HepG2 (cell line): ENCODE measurements at regions not wholly inside any gene's neighbourhood (a gene's known extent, or its start where the extent isn't known, plus 50 kb on each side); places are given as distances from the start of the nearest gene placed in this dataset.
A peak's percentile ranks its signal among the peaks of the same experiment; 100 is the strongest.

Experiments
- ATAC-seq: fragments of 200-7000 bp; cut with Tn5 transposase; 3 replicates; pipeline ENCODE4 v1.9.1; 2020; ENCODE audit warnings: mild to moderate bottlenecking, moderate library complexity
- BruUV-seq: library from RNA; stranded (reverse); fragments of 400-500 nt; replicated peaks from 2 replicates; lab custom pipeline; 2021; lab: Mats Ljungman, UMichigan
- CTCF ChIA-PET: fragments of 300-600 bp; formaldehyde crosslinking; extraction: SDS; loops from one replicate; lab custom pipeline; 2021; ENCODE audit warnings: low total read pairs, inconsistent platforms, low intra/inter-chr PET ratio; lab: Yijun Ruan, JAX
- POLR2A ChIA-PET: fragments of 350-600 bp; sonication (Branson Sonifier 250); formaldehyde crosslinking; loops from one replicate; lab custom pipeline; 2020; ENCODE audit warnings: antibody characterized with exemption, inconsistent platforms; lab: Yijun Ruan, JAX
- DNase-seq: peaks from one replicate; pipeline ENCODE4 v3.0.0-alpha.2; 2015; ENCODE audit warnings: low spot score
- FAIRE-seq: peaks from 3 replicates; lab custom pipeline; 2011; peaks lifted over from hg19 to GRCh38; lab: Jason Lieb, UNC
- H2AFZ ChIP-seq: one replicate; pipeline ENCODE4 v1.6.1; 2011; ENCODE audit warnings: low read length, inconsistent platforms
- H3K27ac ChIP-seq: fragments of 300-600 bp; 3 replicates; pipeline ENCODE4 v1.8.0; 2011; ENCODE audit warnings: mixed run types, mild to moderate bottlenecking, mixed read lengths, low read length, inconsistent platforms; ENCODE audit not compliant: insufficient read depth; ENCODE audit errors: extremely low read length
- H3K27me3 ChIP-seq, 2 experiments: fragments of 200-600 bp in 1 of 2; 2 replicates in 1 of 2; 3 replicates in 1 of 2; pipeline versions ENCODE4 v1.6.0 to v1.8.0; 2011; ENCODE audit warnings: low read length in 2 of 2, mild to moderate bottlenecking in 2 of 2, moderate library complexity in 2 of 2, inconsistent platforms in 1 of 2; ENCODE audit not compliant: insufficient read depth in 2 of 2, control insufficient read depth in 1 of 2
- H3K36me3 ChIP-seq, 2 experiments: fragments of 200-600 bp in 1 of 2; replicated peaks in 1 of 2; 2 replicates in 1 of 2; 3 replicates in 1 of 2; pipeline versions ENCODE4 v1.5.1 to v1.8.0; 2011; ENCODE audit warnings: low read length in 2 of 2, inconsistent platforms in 1 of 2; ENCODE audit not compliant: insufficient read depth in 2 of 2, control insufficient read depth in 1 of 2
- H3K4me1 ChIP-seq: 2 replicates; pipeline ENCODE4 v1.5.1; 2012; ENCODE audit warnings: low read length, inconsistent platforms; ENCODE audit not compliant: insufficient read depth
- H3K4me2 ChIP-seq: 2 replicates; pipeline ENCODE4 v1.6.0; 2011; ENCODE audit warnings: low read depth, low read length, inconsistent platforms
- H3K4me3 ChIP-seq, 3 experiments: fragments of 200-600 bp in 1 of 3; sonication (generic), shearing (Covaris generic) in 1 of 3; replicated peaks in 1 of 3; 2 replicates each; pipeline ENCODE4 v1.5.1; 2011 to 2016; ENCODE audit warnings: low read length in 3 of 3, inconsistent platforms in 2 of 3, low read depth in 2 of 3, mild to moderate bottlenecking in 2 of 3, control low read depth in 1 of 3, mixed read lengths in 1 of 3; ENCODE audit not compliant: insufficient read depth in 1 of 3
- H3K79me2 ChIP-seq: one replicate; pipeline ENCODE4 v1.6.1; 2011; ENCODE audit warnings: low read length, inconsistent platforms; ENCODE audit not compliant: insufficient read depth
- H3K9ac ChIP-seq: 2 replicates; pipeline ENCODE4 v1.6.0; 2011; ENCODE audit warnings: mild to moderate bottlenecking, low read depth, low read length, inconsistent platforms; ENCODE audit not compliant: insufficient read depth
- H3K9me3 ChIP-seq: 2 replicates; pipeline ENCODE4 v1.5.1; 2012; ENCODE audit warnings: mild to moderate bottlenecking, low read length
- H4K20me1 ChIP-seq: 2 replicates; pipeline ENCODE4 v1.6.0; 2011; ENCODE audit warnings: inconsistent platforms, mild to moderate bottlenecking, low read length, moderate library complexity; ENCODE audit not compliant: insufficient read depth
- HMGXB3 ChIP-seq: sonication (generic); formaldehyde crosslinking; IDR thresholded peaks from 2 replicates; pipeline ENCODE4 v1.4.0; 2020; ENCODE audit warnings: missing genetic modification reagents, borderline replicate concordance
- RBFOX2 ChIP-seq: fragments of 200-400 bp; formaldehyde crosslinking; IDR thresholded peaks from 2 replicates; pipeline ENCODE4 v1.6.1; 2017; ENCODE audit warnings: low read depth, mild to moderate bottlenecking, low read length
- ZNF235 ChIP-seq: sonication (generic); formaldehyde crosslinking; IDR thresholded peaks from 2 replicates; pipeline ENCODE4 v1.8.1; 2023; ENCODE audit warnings: mild to moderate bottlenecking, missing genetic modification reagents, borderline replicate concordance
- ZNF317 ChIP-seq: sonication (generic); formaldehyde crosslinking; IDR thresholded peaks from 2 replicates; pipeline ENCODE4 v1.5.0; 2020; ENCODE audit warnings: mild to moderate bottlenecking, missing genetic modification reagents
- ZNF704 ChIP-seq: sonication (generic); formaldehyde crosslinking; IDR thresholded peaks from 2 replicates; pipeline ENCODE4 v1.8.1; 2023; ENCODE audit warnings: mild to moderate bottlenecking, inconsistent platforms, moderate library complexity, missing genetic modification reagents, borderline replicate concordance
- WGBS: methylation state at CpG from one replicate; pipeline ENCODE4 v1.1.6; 2017; ENCODE audit warnings: low lambda C conversion rate; 5-methylcytosine and 5-hydroxymethylcytosine counted together
- in situ Hi-C: cut with HindIII; loops from 2 replicates; pipeline ENCODE4 v1.10.0; 2017; ENCODE audit warnings: low pct_unique_long_range_greater_than_20kb; ENCODE audit not compliant: extremely low pct_ligation_motif_present
- intact Hi-C: fragments of 100-400 bp; cut with micrococcal nuclease; formaldehyde crosslinking; loops from one replicate; pipeline ENCODE4 v1.10.0; 2022; ENCODE audit not compliant: unreplicated experiment

- H3K27me3 ChIP-seq = peaks cover 0 to 2% of the 10 kb centered on the region in 2 experiments; a peak in 1 of 5 replicates
Observed at GRCh38 chr12:115857160-115857920, 420.2 kb downstream of the MED13L start.

More at GRCh38 chr12:115857160-115857920, 420.2 kb downstream of the MED13L start:
- intact Hi-C loops (no loop called here), in situ Hi-C loops (no loop called here)
- Histone ChIP-seq H3K36me3 (no peaks in the 10 kb centered on the region), H4K20me1 (no peaks in the 10 kb centered on the region), H3K9me3 (no peaks in the 10 kb centered on the region), H3K27ac (no peak overlapping the region), H3K9ac (no peak overlapping the region), H2AFZ (no peak overlapping the region), H3K4me2 (no peak overlapping the region), H3K79me2 (no peaks in the 10 kb centered on the region), H3K4me1 (no peaks in the 10 kb centered on the region), H3K4me3 (no peak overlapping the region)
- ATAC-seq (peak; percentile 63), DNase-seq (no peak), FAIRE-seq (no peak)
- no TSS peak for BruUV-seq
- TF ChIP-seq HMGXB3 (CRISPR knock-in tag) = no peak
- TF ChIP-seq ZNF704 (CRISPR knock-in tag) = no peak
- TF ChIP-seq ZNF317 (CRISPR knock-in tag) = no peak
- TF ChIP-seq ZNF235 (CRISPR knock-in tag) = no peak
- no peak for TF ChIP-seq RBFOX2
- POLR2A ChIA-PET = no interaction called here
- 31% methylated on average over 7 of the region's 7 CpGs for WGBS
- CTCF ChIA-PET = no interaction called here
